ENCODE measurements at regions not wholly inside any gene's neighbourhood (a gene's known extent, or its start where the extent isn't known, plus 50 kb on each side); places are given as distances from the start of the nearest gene placed in this dataset.
"Not testable (repeated sequence)": the region's sequence is repeated elsewhere in the genome, so short reads cannot be mapped to it uniquely, and the experiment has no call there.

DNA sequence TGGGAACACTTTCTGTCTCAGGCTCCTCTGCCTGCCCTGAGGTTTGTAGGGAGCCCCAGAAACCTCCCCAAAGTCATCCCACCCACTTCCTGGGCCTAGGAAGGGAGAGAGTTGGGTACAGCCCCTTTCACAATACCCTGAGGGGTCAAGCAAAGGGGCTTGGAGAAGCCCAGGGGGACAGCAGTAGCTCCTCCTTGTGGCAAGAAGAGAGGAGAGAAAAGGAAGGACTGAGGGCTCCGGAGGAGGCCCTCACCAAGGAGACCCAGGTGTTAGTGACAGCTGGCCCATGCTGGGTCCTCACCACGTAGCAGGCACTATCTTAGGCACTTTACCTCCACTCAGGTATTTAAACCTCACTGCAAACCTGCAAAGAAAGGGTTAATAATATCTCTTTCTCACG, 112.8 kb downstream of the IRX5 start:
- DNase-seq: no peak

- no peak for DNase-seq
Measured at GRCh38 chr16:55044201-55044975, 113.7 kb downstream of the IRX5 start.

GRCh38 chr16:55045329-55045728, 114.7 kb downstream of the IRX5 start:
- DNase-seq: no peak

- no peak for DNase-seq
Measured at GRCh38 chr16:55045756-55046460, 115.2 kb downstream of the IRX5 start.

DNA sequence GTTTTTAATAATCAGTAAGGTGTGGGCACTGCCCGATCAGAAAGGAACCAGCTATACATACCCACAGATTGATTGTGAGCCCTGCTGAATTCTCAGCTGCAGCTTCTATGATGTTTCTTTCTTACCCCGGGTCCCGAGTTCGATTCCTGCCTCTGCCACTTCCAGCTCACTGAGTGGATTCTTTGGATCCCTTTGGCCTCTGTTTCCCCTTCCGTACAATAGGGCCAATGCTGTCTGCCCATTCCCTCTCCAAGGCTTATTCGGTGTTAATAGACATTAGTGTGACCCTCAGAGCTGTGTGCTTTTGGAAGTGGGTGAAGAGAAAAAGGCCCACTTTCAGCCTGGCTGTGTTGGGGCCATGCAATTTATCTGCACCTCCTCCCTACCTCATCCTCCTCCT, 115.8 kb downstream of the IRX5 start:
- no peak for DNase-seq

GRCh38 chr16:55046916-55047315, 116.3 kb downstream of the IRX5 start:
- no peak for DNase-seq

DNA sequence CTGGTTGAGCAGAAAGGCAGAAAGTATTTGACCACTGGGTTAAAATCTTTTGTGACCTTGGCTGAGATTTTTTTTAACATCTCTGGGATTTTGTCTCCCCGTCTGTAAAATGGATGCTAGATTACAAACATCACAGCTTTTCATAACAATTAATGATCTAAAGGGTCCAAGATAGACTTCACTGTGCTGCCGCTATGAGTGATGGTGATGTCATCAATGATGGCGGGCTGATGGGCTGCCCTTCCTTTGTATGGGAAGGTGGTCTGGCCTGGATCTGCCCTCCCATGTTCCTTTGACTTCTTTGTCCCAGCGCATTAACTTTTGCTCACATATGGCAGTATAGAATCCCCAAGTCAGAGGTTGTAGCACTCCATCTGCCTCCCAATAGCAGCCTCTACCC, 116.7 kb downstream of the IRX5 start:
- no peak for DNase-seq

GRCh38 chr16:55047903-55048497, 117.3 kb downstream of the IRX5 start:
- DNase-seq: no peak

DNA sequence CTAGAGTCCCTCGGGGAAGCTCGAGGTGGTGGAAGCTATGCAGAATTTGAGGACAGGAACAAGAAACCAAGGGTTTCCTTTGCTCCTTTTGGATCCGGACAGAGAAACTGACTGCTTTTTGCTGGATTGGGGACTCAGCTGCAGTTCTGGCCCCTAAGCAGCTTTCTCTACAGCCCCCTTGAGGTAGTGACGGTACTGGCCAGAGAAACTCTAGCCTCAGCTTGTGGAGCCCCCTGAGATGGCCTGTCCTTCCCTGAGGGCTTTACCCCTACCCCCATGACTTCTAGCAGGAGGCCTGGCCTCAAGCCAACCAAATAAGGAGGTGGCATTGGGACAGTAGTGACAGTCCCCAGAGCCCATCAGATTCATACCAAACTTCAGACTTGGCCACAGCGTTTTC, 118.1 kb downstream of the IRX5 start:
- no peak for DNase-seq

- no peak for DNase-seq
Measured at GRCh38 chr16:55051571-55052347, 121.1 kb downstream of the IRX5 start.

- no peak for DNase-seq
Measured at GRCh38 chr16:55052348-55052734, 121.7 kb downstream of the IRX5 start.

DNA sequence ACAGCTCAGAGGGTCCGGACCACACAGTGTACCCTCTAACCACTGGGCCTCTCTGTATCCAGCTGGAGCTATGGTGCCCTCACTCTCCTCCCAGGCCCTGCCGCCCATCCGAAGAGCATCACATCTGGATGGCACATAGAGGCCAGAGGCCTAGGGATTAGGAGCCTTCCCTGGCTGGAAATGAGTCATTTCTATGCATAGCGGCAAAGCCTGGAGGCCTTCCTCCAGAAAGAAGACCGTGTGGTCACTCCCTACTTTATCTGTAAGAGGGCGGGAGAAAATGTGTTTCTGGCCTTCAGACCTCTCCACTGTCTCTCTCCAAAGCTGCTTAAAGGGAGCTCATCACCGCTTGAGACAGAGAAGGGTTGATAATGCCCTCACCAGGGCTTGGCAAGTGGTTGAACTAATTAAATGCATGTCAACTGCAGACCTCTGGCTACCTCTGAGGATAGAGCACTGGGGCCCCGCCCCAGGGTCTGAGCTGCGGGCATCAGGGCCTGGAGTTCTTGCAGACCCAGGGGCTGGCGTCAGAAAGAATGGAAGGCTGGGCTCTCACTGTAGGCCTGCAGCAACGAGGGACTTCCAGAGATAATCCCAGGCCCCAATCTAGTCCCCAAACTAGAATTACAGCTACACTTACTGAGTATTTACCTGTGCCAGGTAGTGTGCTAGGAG, 122.2 kb downstream of the IRX5 start:
- DNase-seq: no peak

GRCh38 chr16:55055262-55055661, 124.6 kb downstream of the IRX5 start:
- no peak for DNase-seq

DNA sequence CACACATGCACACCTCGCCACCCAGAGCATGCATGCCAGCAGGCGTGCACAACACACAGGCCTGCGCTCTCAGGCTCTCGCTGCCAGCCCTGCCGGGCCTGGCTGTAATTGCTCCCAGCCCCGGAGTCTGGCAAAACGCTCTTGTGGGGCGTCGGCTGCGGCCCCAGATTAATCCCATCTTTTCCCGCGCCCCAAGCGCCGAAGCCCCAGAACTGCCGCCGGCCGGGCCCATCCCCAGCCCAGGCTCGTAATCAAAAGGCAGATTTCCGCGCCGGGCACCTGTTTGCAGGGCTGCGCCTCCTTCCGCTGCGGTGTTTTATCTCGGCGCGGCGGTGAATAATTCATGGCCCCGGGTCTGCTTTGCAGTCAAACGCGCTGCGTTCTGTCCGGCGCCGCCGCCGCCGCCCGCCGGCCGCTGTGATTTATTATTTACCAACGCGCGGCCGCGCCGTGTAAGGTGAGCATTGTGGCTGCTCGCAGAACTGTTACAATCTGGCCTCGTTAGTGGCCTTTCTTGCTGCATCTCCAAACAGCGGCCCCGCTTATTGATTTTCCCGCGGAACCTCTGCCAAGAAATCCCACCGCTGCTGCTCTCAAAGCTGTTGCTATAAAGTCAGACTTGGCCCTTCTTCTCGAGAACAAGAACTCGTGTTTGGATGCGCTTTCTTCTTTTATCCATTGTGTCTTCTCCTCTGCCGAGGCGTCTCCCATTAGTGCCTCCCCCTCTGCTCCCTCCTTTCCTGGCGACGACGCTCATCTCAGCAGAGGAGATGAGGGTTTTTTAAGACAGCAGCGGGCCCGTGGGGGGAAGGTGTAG, 126.1 kb downstream of the IRX5 start:
- no peak for DNase-seq

GRCh38 chr16:55057866-55058265, 127.2 kb downstream of the IRX5 start:
- no peak for DNase-seq

DNA sequence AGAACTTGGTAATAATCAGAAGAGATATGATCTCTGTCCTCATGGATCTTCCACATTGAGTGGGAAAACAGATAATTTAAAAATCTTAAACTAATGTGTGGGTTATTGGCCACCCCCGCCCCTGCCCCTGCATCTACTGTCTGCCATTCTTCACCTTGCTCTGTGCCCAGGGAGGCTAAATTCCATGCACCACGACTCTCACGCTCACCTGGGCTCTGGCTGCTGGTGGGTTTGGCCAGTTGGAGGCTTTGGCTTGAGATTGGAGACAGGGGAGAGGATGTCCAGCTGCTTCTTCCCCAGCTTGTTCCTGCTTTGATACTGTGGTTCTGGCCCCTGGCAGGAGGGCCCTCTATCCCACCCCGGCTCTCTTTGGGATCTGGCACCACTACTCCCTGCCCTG, 127.9 kb downstream of the IRX5 start:
- no peak for DNase-seq

DNA sequence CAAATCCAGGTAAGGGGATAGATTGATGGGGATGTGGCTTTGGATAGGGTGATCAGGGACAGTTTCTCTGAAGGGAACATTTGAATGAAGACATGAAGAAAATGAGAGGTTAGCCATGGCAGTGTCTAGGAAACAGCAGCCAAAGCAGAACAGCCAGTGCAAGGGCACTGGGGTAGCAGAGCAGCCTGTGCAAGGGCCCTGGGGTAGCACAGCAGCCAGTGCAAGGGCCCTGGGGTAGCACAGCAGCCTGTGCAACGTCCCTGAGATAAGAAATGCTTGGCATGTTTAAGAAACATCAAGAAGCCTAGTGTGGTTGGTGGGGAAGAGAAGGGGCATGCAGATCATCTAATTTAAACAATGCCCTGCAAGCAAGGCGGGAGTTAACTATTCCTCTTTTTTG, 128.5 kb downstream of the IRX5 start:
- no peak for DNase-seq

GRCh38 chr16:55061126-55061525, 130.5 kb downstream of the IRX5 start:
- DNase-seq: no peak

DNA sequence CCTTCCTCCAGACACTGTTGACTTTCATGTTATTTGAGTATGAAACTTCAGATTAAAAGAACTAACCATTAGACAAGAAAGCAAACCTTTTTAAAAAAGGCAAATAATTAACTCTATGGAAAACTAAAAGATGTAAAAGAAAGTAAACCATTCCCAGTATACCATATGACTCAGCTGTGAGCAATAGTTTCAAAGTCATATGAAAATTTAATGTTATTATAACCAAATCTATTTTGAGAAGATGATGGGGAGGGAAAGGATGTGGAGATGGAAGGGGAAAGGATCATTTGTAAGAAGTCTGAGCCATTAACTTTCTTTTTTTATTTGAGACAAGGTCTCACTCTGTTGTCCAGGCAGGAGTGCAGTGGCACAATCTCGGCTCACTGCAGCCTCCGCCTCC, 131.8 kb downstream of the IRX5 start:
- DNase-seq: no peak

GRCh38 chr16:55072976-55073375, 142.3 kb downstream of the IRX5 start:
- DNase-seq: no peak

- DNase-seq: no peak
Measured at GRCh38 chr16:55073830-55074229, 143.2 kb downstream of the IRX5 start.

DNA sequence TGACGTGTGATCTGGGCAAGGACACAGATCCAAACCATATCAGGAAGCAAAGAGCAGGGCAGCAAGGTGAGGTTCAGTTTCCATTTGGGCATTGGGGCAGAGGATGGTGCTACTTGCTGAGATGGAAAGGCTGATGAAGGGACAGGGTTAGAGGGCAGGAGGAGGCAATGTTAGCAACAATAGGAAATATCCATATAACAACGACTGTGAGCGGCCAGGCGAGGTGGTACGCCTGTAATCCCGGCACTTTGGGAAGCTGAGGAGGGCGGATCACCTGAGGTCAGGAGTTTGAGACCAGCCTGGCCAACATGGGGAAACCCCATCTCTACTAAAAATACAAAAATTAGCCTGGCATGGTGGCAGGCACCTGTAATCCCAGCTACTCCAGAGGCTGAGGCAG, 144.5 kb downstream of the IRX5 start:
- not testable (repeated sequence) for DNase-seq

All from CD4-positive, alpha-beta T cell treated with Interleukin-17A for 4 hours (primary cell).